ENCODE measurements at regions not wholly inside any gene's neighbourhood (a gene's known extent, or its start where the extent isn't known, plus 50 kb on each side); places are given as distances from the start of the nearest gene placed in this dataset.

DNA sequence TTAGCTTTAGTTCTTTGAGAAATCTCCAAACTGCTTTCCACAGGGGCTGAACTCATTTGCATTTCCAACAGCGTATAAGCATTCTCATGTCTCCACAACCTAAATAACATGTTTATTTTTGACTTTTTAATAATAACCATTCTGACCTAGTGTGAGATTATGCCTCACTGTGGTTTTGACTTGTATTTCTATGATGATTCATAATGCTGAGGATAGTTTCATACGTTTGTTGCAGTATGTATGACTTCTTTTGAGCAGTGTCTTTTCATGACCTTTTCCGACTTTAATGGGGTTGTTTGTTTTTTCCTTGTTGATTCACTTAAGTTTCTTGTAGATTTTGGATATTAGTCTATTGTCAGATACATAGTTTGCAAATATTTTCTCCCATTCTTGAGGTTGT, 1833.0 kb upstream of the PCDH10 start:
- TF ChIP-seq POLR2A (IDR thresholded peaks at IDR 0.05) = no peak
- TF ChIP-seq, protein P1, sequence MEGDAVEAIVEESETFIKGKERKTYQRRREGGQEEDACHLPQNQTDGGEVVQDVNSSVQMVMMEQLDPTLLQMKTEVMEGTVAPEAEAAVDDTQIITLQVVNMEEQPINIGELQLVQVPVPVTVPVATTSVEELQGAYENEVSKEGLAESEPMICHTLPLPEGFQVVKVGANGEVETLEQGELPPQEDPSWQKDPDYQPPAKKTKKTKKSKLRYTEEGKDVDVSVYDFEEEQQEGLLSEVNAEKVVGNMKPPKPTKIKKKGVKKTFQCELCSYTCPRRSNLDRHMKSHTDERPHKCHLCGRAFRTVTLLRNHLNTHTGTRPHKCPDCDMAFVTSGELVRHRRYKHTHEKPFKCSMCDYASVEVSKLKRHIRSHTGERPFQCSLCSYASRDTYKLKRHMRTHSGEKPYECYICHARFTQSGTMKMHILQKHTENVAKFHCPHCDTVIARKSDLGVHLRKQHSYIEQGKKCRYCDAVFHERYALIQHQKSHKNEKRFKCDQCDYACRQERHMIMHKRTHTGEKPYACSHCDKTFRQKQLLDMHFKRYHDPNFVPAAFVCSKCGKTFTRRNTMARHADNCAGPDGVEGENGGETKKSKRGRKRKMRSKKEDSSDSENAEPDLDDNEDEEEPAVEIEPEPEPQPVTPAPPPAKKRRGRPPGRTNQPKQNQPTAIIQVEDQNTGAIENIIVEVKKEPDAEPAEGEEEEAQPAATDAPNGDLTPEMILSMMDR (IDR thresholded peaks at IDR 0.05) = no peak
